HG03439 (cell line): ENCODE measurements at regions not wholly inside any gene's neighbourhood (a gene's known extent, or its start where the extent isn't known, plus 50 kb on each side); places are given as distances from the start of the nearest gene placed in this dataset.
"Not testable (repeated sequence)": the region's sequence is repeated elsewhere in the genome, so short reads cannot be mapped to it uniquely, and the experiment has no call there.

Experiments
- ATAC-seq: cut with Tn5 transposase; IDR thresholded peaks from one replicate; pipeline ENCODE4 v1.9.1; 2021; ENCODE audit warnings: mild to moderate bottlenecking, moderate library complexity; ENCODE audit not compliant: unreplicated experiment

DNA sequence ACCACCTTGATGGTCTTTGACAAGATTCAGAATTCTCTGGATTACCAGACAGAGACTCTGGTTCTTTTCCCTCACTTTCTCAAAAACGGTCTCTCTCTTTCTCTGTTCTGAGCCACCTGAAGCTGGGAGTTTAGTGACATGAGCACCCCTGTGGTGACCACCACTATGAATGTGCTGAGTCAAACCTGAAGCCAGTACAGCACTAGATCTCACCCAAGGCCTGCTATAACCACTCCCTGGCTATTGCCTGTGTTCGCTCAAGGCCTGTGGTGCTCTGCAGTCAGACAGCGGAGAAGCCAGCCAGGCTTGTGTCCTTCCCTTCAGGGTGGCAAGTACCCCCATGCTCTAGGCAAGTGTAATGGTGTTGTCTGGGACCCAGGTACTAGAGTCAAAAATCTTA lies 828.9 kb upstream of the NXPH2 start:
- no peak for ATAC-seq

DNA sequence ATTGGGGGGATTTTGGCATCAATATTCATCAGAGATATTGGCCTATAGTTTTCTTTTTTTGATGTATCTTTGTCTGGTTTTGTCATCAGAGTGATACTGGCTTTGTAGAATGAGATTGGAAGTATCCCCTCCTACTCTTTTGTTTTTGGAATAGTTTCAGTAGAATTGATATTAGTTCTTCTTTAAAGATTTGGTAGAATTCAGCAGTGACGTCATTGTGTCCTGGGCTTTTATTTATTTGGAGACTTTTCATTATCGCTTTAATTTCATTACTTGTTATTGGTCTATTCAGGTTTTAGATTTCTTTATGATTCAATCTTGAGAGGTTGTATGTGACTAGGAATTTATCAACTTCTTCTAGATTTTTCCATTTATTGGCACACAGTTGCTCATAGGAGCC lies 825.5 kb upstream of the NXPH2 start:
- no peak for ATAC-seq

DNA sequence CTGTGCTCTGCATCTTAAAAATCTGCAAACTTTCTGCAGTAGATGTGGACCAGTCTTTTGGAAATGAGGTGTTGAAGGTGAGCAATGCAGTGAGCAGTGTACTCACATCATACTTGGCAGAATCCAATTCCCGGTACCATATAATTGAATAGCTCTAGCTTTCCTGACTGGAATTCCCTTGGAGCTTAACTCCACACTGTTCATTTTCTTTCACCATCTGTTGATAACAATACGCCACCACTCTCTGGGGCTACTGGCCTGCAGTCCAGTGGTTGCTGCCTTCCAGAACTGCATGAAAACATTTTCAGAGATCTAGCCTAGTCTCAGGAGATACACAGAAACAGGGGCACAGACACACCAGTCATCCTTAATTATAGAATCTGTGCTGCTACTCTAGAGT lies 820.0 kb upstream of the NXPH2 start:
- no peak for ATAC-seq

DNA sequence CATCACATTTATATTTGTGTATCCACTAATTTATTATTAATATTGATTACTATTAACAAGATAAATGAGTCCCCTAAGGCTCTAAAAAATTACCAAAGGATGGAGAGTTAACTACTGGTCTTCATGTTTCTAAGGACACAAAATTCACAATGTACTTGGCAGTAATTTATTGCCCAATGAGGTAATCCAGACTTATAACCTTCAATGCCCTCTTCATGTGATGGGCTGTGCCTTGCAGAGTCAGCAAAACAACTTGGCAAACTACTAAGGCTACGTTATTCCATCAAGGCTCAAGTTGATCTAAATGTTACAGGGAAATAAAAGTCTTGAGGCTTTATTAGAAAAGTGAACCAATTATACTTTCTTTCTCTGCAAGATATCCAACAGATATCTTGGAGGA lies 804.9 kb upstream of the NXPH2 start:
- ATAC-seq = no peak

DNA sequence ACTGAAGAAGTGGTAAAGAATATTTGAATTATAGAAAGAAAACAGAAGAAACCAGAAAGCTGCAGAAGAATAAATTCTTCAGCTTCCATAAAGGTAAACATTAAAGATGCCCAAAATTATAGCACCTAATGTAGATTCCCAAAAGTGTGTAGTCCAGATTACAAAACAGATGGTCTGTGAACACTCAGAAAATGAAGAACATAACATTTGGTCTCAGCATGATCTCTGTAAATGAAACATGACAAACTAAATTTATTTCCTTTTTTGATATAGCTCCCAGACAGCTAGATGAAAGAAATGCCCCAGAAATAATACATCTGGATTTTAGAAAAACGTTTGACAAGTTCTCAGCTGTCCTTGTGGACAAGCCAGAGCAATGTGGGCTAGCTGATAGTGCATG lies 794.2 kb upstream of the NXPH2 start:
- ATAC-seq = no peak

DNA sequence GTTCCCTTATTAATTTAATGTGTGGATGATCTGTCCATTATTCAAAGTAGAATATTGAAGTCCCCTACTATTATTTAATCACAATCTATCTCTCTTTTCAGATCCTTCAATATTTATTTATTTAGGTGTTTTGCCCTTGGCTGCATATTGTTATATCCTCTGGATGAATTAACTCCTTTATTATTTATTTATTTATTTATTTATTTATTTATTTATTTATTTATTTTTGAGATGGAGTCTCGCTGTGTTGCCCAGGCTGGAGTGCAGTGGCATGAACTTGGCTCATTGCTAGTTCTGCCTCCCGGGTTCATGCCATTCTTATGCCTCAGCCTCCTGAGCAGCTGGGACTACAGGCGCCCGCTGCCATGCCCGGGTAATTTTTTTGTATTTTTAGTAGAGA lies 776.6 kb upstream of the NXPH2 start:
- no peak for ATAC-seq

DNA sequence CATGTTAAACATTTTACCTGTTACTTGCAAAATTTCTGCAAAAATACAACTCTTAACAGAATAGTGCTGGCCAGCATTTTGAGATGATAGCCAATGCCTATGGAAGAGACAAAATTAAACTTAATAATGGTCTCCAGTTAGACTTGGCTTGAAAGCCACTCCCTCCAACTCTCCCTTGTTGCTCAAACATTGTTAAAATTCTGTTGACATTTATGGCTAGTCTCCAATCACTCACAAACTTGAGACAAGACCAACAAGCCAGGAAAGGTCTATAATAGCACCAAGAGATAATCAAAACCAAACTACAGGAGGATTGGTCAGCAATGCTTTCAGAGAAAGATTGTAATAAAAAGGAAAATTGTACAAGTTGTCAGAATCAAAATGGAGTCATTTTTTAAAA lies 770.7 kb upstream of the NXPH2 start:
- no peak for ATAC-seq

DNA sequence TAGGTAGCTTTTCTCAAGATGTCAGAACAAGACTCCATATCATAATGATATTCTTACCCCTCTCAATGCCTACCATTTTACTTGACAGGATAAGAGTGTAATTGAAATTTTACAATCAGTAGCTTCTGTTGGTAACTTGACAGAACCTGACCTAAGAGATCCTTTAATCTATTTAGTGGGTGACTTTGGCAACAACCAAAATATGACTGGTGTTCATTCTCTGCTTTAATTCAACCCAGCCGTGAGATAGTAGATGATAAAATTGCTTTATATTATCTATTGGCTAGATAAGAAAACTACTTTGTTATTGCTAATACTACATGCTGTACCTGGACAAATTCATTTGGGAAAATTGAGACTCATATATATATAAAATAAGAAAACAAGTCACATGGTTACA lies 770.2 kb upstream of the NXPH2 start:
- ATAC-seq = no peak

DNA sequence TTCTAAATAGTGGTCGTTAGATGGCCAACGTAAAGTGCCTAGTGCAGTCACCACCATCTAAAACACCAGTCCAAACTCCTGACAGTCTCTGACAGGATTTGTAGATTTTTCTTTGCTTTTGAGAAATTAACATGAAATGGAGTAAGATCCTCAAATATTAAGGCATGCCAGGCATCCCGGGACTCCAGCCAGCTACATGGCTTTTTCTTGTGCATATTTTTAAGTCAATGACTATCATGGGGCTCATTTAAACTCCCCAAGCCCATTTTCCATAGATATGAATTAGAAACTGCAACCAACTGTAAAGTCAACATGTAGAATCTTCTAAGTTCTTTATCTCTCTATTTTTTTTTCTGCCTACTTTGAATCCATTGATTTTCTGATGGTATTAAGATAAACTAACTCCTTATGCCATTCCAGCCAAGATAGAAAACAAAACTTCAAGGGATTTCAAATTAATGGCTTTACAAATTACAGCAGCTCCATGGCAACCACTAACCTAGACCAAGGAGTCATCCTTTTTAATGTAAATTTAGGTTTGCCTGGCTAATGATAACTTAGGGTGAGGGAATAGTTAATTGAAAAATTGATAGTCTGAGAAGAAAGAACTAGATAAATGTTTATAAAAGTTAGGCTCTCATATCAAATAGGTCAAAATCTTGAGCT lies 764.1 kb upstream of the NXPH2 start:
- no peak for ATAC-seq

DNA sequence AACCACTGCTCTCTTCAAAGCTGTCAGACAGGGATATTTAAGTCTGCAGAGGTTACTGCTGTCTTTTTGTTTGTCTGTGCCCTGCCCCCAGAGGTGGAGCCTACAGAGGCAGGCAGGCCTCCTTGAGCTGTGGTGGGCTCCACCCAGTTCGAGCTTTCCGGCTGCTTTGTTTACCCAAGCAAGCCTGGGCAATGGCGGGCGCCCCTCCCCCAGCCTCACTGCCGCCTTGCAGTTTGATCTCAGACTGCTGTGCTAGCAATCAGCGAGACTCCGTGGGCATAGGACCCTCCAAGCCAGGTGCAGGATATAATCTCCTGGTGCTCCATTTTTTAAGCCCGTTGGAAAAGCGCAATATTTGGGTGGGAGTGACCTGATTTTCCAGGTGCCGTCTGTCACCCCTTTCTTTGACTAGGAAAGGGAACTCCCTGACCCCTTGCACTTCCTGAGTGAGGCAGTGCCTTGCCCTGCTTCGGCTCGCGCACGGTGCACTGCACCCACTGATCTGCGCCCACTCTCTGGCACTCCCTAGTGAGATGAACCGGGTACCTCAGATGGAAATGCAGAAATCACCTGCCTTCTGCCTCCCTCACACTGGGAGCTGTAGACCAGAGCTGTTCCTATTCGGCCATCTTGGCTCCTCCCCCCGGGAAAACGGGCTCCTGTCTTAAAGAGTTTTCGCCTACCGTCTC lies 758.3 kb upstream of the NXPH2 start:
- ATAC-seq = not testable (repeated sequence)

DNA sequence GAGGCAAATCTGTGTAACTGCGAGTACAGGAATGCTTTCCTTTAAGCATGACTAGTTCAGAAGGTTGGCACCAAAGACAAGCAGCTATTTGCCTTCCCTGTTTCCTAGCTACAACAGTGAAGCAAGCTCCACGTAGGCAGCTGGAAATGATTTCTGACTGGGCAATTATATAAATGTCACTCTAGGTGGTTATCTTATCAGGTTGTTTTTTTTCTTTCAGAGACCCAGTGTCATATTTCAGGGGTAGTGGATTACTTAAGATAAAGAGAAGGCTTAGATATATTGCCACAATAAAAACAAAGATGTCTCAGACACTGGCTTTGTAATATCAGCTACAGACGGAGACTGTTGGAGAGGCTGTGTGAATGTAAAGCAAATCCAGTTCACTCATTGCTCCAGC lies 748.9 kb upstream of the NXPH2 start:
- ATAC-seq = no peak

DNA sequence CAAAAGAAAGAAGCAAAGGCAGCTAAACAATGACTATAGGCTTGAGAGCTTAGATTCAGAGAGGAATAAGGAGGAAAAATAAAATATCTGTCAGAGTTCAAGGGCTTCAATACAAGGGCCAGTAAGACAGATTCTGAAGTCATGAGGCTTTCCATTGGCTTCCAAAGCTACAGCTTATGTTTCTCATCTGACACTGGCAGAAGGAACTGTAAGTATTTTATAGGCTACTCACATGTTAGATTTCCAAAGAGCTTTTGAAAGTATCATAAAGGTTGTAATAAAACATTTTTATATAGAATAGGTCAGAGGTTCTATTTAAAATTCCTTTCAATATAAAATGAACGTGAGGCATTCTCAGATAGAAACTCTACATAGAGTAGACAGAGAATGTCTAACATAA lies 746.6 kb upstream of the NXPH2 start:
- no peak for ATAC-seq

DNA sequence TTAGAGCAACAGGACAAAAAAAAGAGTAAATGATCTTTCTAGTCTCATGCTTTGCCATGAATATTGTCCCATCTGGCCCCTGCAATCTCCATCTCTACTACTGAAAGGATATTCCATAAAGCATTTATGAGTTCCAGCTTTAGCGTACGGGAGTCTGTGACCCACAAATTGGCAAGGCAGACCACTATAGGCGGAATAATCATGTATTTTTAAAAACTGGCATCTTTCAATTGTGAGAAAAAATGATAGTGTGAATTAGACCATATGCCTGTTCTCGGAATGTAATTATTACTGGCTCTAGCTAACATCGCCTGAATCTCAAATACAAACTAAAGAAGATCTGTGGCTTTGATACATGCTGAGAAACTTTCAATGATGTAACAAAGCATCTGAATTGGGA lies 738.1 kb upstream of the NXPH2 start:
- ATAC-seq = no peak

DNA sequence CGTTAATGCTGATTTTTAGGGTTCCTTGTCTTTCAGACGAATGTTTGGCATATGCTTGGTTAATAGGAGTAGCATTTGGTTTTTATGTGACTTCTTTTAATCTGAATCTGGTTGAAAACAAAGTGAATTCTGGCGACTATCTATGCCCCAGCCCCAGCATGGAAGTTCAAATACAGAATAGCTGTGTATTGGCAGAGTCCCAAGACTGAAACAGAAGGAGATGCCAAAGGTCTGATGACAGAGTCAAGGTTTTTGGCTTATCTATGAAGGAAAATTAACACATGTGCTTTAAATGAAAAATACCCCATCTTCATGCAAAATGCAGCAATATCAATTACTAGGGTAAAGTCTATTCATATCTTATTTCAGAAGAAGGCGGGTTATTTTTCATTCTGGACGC lies 734.8 kb upstream of the NXPH2 start:
- no peak for ATAC-seq

DNA sequence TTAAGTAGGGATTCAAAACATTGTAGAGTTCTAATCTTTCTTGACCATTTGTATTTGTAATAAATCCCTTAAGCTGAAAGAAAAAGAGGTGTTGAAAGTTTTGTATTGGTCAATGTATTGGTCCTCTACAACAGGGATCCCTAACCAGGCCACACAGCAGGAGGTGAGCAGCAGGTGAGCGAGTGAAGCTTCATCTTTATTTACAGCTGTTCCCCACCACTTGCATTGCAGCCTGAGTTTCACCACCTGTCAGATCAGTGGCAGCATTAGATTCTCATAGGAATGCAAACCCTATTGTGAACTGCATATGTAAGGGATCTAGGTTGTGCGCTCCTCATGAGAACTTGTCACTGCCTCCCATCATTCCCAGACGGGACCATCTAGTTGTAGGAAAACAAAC lies 715.7 kb upstream of the NXPH2 start:
- ATAC-seq = no peak

DNA sequence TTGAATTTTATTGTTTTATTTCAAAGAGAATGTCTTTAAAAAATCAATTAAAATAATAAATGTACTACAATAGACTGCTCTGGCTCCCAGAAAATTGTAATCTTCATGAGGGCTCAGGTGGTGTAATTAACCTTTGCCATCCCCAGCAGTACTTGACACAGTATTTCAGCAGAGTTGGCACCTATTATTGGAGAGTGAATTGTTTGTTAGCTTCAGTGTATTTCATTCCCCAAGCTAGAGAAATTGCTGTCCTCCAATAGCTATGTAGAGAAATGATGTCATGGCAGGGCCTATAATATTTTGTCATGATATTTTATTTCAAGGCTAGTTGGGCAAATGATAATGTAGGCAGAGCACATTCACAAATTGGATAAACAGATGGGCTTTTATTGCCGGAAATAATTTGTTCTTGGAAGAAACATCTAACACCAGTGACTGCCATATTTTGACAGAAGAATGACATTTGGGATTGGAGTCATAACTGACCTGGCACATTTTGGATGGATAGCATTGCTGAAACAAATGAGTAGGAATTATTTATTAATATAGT lies 712.0 kb upstream of the NXPH2 start:
- ATAC-seq = no peak

DNA sequence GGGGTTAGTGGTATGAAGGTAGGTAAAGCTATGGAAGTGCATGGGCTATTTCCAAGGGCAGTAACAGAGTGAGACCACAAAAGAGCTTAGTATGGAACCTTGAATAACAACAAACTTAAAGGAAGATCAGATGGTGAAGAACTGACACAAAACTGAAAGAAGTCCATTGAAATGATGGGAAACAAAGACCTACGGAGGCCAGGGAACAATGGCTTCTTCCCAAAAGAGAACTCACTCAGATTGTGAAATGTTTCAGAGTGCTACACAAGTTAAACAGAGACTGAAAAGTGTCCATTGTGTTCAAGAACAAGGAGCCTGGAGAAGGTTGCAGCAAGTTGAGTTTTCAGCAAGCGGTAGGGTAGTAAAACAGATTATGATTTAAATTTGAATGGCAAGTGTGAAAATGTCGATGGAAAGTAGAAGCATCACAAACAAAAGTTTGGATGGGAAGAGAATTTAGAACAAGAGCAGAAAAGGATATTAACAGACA lies 700.0 kb upstream of the NXPH2 start:
- ATAC-seq = no peak

DNA sequence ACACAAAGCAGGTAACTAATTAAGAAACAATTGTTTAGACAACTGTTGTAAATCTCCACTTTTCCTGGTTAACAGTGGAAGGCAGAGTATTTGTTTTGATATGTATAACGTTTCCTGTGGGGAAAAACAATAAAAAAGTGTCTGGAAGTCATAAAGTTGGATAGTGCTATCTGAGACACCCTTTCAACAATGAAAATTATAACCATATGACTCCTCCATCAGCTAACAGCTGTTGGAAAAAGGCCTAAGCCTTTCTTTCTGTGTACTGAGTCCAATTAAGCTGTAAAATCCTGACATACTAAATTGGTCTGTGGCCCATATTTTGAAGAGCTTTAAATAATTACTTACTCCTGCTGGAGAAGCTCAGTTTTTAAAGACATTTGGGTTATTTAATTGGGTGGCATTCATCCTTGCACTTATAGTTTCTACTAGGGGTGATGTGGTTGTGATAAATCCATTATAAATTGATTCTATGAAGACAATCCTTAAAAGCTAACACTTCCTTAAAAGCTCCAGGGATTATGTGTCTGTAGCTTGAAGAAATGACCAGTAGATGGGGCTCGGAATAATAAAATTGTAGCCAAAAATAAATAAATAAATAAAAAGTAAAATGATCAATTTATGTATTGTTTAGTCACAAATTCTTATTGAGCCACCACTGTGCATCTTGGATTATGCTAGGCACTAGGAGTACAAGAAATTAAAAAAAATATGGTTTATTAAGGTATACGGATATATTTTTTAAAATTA lies 698.1 kb upstream of the NXPH2 start:
- no peak for ATAC-seq

DNA sequence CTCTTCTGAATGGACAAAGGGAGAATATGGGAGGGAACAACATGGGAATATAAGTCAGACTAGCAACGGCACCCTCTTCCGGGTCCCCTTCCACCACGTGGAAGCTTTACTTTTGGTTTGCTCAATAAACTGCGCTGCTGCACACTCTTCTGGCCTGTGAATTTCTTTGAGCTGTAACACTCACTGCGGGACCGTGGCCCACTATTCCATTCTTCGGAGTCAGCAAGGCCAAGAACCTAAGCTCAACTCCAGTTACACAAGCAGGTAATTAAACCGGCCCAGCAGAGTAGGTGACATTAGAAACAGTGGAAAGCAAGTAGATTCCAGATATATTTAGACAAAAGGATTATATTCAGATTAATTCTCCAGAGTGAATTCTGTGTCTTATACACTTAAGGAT lies 697.4 kb upstream of the NXPH2 start:
- no peak for ATAC-seq

DNA sequence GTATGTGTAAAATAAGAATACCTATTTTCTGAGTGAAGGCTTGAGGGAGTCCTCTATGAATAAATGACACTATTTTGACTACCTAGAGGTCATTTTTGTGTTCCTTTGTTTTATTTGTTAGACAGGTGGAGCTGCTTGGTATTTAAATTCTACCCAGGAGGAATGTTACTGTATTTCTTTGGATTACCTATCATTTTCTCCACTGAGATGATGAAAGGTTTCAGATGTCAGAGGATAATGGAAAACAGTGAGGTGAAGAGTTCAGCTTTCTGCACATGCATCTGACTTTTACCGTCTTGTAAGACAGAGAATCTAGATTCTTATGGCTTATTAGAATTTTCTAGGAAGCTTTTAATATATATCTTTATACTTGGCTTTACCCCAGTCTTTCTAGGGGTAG lies 689.8 kb upstream of the NXPH2 start:
- ATAC-seq = no peak

DNA sequence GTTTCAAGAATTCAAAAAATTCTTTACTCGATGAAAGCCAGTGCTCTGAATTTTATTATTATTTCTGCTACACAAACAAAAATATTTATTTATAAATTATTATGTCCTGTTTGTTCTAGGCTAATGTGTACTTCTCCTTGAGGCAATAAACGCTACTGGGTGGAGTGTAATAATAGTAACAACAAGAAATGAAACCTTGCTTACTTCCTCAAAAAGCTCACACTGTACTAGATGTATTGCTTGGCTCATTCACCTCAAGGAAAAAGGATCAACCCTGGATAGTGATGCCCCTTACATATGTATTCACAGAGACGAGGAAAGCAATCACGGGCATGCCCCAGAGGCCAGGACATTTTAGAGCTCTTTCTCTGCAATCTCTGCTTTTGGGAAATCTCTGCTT lies 685.6 kb upstream of the NXPH2 start:
- ATAC-seq = no peak

DNA sequence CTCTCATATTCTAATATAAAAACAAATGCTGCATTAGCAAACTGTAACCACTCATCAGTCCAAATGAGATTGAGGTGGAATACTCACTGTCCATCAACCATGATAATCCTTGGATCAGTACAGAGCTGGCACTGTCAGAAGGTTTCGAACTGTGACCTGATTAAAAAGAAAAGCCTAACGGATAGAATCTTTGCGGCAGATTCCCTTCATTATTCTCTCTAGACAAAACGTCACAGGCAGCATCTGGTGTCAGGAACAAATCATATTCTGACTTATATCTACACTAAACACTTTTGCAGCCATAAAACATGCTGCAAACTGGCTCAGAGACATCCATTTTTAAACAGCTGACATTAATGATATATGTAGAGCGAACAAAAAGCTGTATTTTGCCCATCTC lies 677.7 kb upstream of the NXPH2 start:
- ATAC-seq = no peak
